HL-60 (cell line): ENCODE measurements at regions not wholly inside any gene's neighbourhood (a gene's known extent, or its start where the extent isn't known, plus 50 kb on each side); places are given as distances from the start of the nearest gene placed in this dataset.

Experiments used
- DNase-seq, 2 experiments: peaks; one replicate each; pipeline ENCODE4 v3.0.0-alpha.2; 2010 to 2020; ENCODE audit warnings: low read depth in 1 of 2, low spot score in 1 of 2
- H3K27ac ChIP-seq: fragments of 250-450 bp; sonication (Bioruptor Pico); replicated peaks from 2 replicates; pipeline ENCODE4 v1.5.1; 2020; ENCODE audit warnings: mild to moderate bottlenecking, moderate library complexity
- H3K27me3 ChIP-seq: fragments of 250-450 bp; sonication (Bioruptor Pico); 2 replicates; pipeline ENCODE4 v1.5.1; 2021; ENCODE audit warnings: mild to moderate bottlenecking, moderate library complexity; ENCODE audit not compliant: insufficient read depth, poor library complexity, severe bottlenecking
- H3K4me3 ChIP-seq: replicated peaks from 2 replicates; pipeline ENCODE4 v1.5.1; 2011; ENCODE audit warnings: mild to moderate bottlenecking, control low read depth, low read length; ENCODE audit not compliant: insufficient read depth
- GABPA ChIP-seq: IDR thresholded peaks from 2 replicates; pipeline ENCODE4 v1.6.1; 2012; ENCODE audit warnings: low read depth
- POLR2AphosphoS5 ChIP-seq: IDR thresholded peaks from 2 replicates; pipeline ENCODE4 v1.6.1; 2012; ENCODE audit warnings: low read depth
- SPI1 ChIP-seq: IDR thresholded peaks from 2 replicates; pipeline ENCODE4 v1.6.1; 2012; ENCODE audit warnings: low read depth, mild to moderate bottlenecking, borderline replicate concordance
- TF ChIP-seq, protein P1 (sequence below): IDR thresholded peaks from 2 replicates; pipeline ENCODE4 v1.6.1; 2012; ENCODE audit warnings: low read depth; ENCODE audit not compliant: insufficient replicate concordance
- TF ChIP-seq, protein P2 (sequence below): IDR thresholded peaks from one replicate; pipeline ENCODE4 v1.5.1; 2011; ENCODE audit warnings: low read length, control low read depth, inconsistent platforms; ENCODE audit not compliant: insufficient read depth

DNA sequence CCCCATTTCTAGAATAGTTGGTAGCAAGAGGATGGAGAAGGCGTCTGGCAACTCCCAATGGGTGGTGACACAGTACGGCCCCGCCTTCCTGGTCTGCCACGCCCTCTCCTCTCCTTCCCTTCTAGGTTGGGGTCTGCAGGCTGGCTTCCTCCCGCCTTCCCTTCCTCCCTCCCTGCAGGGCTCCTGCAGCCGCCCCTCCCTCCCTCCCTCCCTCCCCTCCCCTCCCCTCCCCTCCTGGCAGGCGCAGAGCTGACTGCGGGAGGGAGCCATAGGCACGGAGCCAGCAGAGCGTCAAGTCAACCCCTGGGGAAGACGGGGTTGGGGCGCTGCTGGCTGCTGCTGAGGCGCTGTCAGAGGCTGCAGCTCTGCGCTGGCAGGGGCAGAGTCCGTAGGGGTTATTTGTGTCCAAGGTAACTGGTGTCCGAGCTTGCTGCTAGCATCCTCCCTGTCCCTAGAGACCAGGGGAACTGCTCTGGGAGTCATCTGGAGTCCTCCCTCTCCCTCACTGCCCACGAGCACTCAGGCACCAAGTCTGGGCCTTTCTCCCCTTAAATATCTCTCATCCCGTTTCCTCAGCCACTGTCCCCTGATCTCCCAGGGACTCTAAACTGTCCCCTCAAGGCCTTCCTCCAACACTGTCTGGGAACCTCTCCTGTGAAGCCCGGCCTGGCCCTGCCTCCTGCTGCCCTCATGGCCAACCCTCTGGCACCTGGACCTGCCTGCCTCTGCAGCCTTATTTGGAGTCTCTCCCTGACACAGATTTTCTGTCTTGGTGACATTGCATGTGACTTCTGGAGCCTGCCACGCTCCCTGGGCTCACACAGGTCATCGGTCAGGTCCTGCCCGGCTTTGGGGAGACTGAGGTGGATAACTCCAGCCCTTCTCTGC, 57.4 kb upstream of the ACOT11 start:
- H3K27me3 ChIP-seq = no peaks in the 10 kb centered on the region
- DNase-seq = no peak
- H3K4me3 ChIP-seq = no peak overlapping the region
- no peak for TF ChIP-seq GABPA
- TF ChIP-seq, protein P1, sequence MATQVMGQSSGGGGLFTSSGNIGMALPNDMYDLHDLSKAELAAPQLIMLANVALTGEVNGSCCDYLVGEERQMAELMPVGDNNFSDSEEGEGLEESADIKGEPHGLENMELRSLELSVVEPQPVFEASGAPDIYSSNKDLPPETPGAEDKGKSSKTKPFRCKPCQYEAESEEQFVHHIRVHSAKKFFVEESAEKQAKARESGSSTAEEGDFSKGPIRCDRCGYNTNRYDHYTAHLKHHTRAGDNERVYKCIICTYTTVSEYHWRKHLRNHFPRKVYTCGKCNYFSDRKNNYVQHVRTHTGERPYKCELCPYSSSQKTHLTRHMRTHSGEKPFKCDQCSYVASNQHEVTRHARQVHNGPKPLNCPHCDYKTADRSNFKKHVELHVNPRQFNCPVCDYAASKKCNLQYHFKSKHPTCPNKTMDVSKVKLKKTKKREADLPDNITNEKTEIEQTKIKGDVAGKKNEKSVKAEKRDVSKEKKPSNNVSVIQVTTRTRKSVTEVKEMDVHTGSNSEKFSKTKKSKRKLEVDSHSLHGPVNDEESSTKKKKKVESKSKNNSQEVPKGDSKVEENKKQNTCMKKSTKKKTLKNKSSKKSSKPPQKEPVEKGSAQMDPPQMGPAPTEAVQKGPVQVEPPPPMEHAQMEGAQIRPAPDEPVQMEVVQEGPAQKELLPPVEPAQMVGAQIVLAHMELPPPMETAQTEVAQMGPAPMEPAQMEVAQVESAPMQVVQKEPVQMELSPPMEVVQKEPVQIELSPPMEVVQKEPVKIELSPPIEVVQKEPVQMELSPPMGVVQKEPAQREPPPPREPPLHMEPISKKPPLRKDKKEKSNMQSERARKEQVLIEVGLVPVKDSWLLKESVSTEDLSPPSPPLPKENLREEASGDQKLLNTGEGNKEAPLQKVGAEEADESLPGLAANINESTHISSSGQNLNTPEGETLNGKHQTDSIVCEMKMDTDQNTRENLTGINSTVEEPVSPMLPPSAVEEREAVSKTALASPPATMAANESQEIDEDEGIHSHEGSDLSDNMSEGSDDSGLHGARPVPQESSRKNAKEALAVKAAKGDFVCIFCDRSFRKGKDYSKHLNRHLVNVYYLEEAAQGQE = no peak
- TF ChIP-seq, protein P2, sequence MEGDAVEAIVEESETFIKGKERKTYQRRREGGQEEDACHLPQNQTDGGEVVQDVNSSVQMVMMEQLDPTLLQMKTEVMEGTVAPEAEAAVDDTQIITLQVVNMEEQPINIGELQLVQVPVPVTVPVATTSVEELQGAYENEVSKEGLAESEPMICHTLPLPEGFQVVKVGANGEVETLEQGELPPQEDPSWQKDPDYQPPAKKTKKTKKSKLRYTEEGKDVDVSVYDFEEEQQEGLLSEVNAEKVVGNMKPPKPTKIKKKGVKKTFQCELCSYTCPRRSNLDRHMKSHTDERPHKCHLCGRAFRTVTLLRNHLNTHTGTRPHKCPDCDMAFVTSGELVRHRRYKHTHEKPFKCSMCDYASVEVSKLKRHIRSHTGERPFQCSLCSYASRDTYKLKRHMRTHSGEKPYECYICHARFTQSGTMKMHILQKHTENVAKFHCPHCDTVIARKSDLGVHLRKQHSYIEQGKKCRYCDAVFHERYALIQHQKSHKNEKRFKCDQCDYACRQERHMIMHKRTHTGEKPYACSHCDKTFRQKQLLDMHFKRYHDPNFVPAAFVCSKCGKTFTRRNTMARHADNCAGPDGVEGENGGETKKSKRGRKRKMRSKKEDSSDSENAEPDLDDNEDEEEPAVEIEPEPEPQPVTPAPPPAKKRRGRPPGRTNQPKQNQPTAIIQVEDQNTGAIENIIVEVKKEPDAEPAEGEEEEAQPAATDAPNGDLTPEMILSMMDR = no peak
- TF ChIP-seq SPI1 = no peak
- no peak for TF ChIP-seq POLR2AphosphoS5
- no peak overlapping the region for H3K27ac ChIP-seq

DNA sequence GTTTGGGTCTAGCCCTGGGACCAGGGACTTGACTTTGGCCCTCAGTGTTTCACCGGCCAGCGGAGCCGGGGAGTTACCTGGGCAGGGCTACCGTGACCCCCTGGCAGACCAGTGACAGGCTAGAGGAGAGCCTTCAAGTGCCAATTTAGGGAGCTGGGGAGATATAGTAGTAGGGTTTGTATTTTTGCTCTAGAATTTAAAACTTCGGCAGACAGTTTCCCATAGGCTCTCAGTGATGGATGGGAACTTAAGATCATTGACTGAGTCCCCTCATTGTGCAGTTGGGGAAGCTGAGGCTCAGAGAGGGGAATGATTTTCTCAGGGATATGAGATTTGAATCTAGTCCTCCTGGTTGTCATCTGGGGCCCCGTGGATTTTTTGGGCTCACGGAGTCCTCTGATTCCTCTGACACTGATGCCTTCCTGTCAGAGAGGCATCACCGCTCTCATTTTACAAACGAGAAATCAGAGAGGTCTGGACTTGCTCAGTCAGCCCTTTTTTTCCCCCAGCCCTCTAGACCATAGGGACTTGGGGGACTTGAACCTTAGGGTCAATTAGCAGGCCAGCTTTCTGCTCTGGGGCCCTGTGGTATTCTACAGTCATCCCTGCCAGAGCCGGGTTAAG, 58.3 kb upstream of the ACOT11 start:
- Histone ChIP-seq H3K27me3 (no peaks in the 10 kb centered on the region), H3K27ac (no peak overlapping the region), H3K4me3 (no peak overlapping the region; the same call in 1 of the 2 replicates)
- no peak for DNase-seq
- TF ChIP-seq GABPA (no peak), POLR2AphosphoS5 (no peak), SPI1 (no peak)
- TF ChIP-seq, protein P2 = no peak
- TF ChIP-seq, protein P1 = no peak

DNA sequence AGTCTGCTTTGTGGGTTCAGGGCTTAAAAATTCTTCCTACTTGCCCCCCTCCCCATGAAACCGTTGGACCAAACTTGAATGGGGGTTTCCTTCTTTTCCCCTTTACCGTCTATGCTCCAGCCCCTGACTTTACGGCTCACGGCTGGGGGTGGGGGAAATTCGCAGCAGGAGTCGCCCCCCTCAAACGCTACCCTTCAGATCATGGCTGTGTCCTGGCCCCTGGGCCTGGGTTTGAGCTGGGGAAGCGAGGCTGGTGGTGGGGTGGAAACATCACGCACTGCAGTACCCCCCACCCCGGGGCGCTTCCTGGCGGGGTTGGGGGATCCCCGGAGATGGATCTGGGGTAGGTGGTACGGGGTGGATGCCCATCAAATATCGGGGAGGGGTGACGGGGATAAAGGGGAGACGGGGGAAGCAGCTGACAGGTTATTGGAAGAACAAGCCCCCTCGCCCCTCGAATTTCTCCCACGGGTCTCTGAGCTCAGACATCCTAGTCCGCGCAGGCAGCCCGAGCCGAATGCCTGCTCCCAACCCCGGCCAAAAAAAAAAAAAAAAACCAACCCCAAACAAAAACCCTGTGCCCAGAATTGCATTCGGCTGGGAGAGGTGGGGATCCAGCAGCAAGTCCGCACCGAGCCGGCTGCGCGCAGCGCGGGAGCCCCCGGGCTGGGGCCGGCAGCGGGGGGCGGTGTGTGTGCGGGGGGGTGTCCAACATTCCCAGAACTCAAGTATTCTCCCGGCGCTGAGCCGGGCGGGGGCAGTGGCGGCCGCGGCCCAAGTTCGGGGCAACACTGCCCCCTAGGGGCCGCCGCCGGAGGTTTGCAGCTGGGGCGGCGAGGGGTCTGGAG, 59.0 kb upstream of the ACOT11 start:
- peak overlapping the region; percentile 79 for H3K27ac ChIP-seq
- TF ChIP-seq GABPA (no peak), SPI1 (no peak), POLR2AphosphoS5 (no peak)
- TF ChIP-seq, protein P2 = peak; percentile 49
- TF ChIP-seq, protein P1 = no peak
- no peaks in the 10 kb centered on the region for H3K27me3 ChIP-seq
- DNase-seq = peak in 1 of 2 experiments; percentile 59
- H3K4me3 ChIP-seq = peak overlapping the region; percentile 59
